ENCODE measurements at regions not wholly inside any gene's neighbourhood (a gene's known extent, or its start where the extent isn't known, plus 50 kb on each side); places are given as distances from the start of the nearest gene placed in this dataset.

GRCh38 chr6:78808933-78809332, 58.4 kb upstream of the IRAK1BP1 start:
- TF ChIP-seq, protein P1, sequence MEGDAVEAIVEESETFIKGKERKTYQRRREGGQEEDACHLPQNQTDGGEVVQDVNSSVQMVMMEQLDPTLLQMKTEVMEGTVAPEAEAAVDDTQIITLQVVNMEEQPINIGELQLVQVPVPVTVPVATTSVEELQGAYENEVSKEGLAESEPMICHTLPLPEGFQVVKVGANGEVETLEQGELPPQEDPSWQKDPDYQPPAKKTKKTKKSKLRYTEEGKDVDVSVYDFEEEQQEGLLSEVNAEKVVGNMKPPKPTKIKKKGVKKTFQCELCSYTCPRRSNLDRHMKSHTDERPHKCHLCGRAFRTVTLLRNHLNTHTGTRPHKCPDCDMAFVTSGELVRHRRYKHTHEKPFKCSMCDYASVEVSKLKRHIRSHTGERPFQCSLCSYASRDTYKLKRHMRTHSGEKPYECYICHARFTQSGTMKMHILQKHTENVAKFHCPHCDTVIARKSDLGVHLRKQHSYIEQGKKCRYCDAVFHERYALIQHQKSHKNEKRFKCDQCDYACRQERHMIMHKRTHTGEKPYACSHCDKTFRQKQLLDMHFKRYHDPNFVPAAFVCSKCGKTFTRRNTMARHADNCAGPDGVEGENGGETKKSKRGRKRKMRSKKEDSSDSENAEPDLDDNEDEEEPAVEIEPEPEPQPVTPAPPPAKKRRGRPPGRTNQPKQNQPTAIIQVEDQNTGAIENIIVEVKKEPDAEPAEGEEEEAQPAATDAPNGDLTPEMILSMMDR (IDR thresholded peaks at IDR 0.05): no peak
- no peak for TF ChIP-seq POLR2AphosphoS5 (IDR thresholded peaks at IDR 0.05; ENCODE audit: low read depth, low read length)
